Sigmoid colon (tissue), 6 donors: ENCODE measurements at regions not wholly inside any gene's neighbourhood (a gene's known extent, or its start where the extent isn't known, plus 50 kb on each side); places are given as distances from the start of the nearest gene placed in this dataset.
"Not testable (repeated sequence)": the region's sequence is repeated elsewhere in the genome, so short reads cannot be mapped to it uniquely, and the experiment has no call there.

Source experiments
- DNase-seq: peaks from one replicate; pipeline ENCODE4 v3.0.0-alpha.2; 2019
- H3K27ac ChIP-seq, 4 donors: fragments of 200-600 bp; sonication (generic); one replicate each; pipeline ENCODE4 v1.5.1; 2016 to 2019; ENCODE audit warnings: mild to moderate bottlenecking in 1 of 4
- H3K27me3 ChIP-seq, 3 donors: fragments of 200-600 bp; sonication (generic); one replicate each; pipeline ENCODE4 v1.5.1; 2019; ENCODE audit warnings: mild to moderate bottlenecking in 1 of 3
- H3K36me3 ChIP-seq, 4 donors: fragments of 200-600 bp; sonication (generic); one replicate each; pipeline ENCODE4 v1.5.1; 2016 to 2019
- H3K4me1 ChIP-seq, 4 donors: fragments of 200-600 bp; sonication (generic); one replicate each; pipeline ENCODE4 v1.5.1; 2017 to 2019
- H3K4me3 ChIP-seq, 4 donors: fragments of 200-600 bp; sonication (generic); one replicate each; pipeline ENCODE4 v1.5.1; 2017 to 2019; ENCODE audit warnings: mild to moderate bottlenecking in 2 of 4, moderate library complexity in 1 of 4
- H3K9me3 ChIP-seq, 4 donors: fragments of 200-600 bp in 3 of 4; sonication (generic) in 3 of 4; one replicate each; pipeline versions ENCODE4 v1.5.1 to v1.6.1; 2013 to 2019
- EP300 ChIP-seq, 4 donors: sonication (generic); formaldehyde crosslinking; IDR thresholded peaks; one replicate each; pipeline ENCODE4 v1.6.1; 2017; ENCODE audit warnings: antibody characterized with exemption in 4 of 4
- POLR2A ChIP-seq, 2 donors: fragments of 450-650 bp; IDR thresholded peaks; one replicate each; pipeline ENCODE4 v1.6.1; 2016; ENCODE audit warnings: antibody characterized with exemption in 2 of 2, mild to moderate bottlenecking in 2 of 2, moderate library complexity in 2 of 2
- POLR2AphosphoS5 ChIP-seq, 4 donors: sonication (generic); formaldehyde crosslinking; IDR thresholded peaks; one replicate each; pipeline ENCODE4 v1.6.1; 2017; ENCODE audit warnings: antibody characterized with exemption in 4 of 4
- WGBS, 2 donors: extraction: QIAGEN DNeasy Blood & Tissue Kit; methylation state at CpG; one replicate each; pipeline ENCODE4 v1.1.7; 2013; 5-methylcytosine and 5-hydroxymethylcytosine counted together
- intact Hi-C: fragments of 100-400 bp; cut with DNase I; formaldehyde crosslinking; loops from one replicate; pipeline ENCODE4 v1.15.1; 2023
- TF ChIP-seq, protein P1 (sequence below), 4 experiments: fragments of 450-650 bp in 3 of 4; fragments of 200-600 bp in 1 of 4; IDR thresholded peaks; one replicate each; pipeline ENCODE4 v1.5.1; 2016 to 2019; ENCODE audit warnings: antibody characterized with exemption in 4 of 4, mild to moderate bottlenecking in 3 of 4, moderate library complexity in 2 of 4
- donor health status: healthy with polysubstance abuse.
- donor health status: healthy.

DNA sequence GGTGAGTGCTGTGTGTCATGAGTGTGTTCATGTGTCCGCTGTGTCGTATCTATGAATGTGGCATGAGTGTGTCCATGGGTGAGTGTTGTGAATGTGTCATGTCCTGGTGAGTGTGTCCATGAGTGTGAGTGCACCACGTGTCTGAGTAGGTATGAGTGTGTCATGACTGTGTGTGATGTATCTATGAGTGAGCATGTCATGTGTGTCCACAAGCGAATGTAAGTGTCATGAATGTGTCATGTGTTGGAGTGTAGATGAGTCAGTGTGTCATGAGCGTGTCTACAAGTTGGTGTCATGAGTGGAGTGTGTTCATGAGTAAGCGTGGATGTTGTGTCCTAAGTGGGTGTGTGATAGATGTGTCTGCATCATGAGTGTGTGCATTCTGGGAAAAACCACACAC, 129.4 kb downstream of the TUBA3C start:
- no peaks in the 10 kb centered on the region for H3K27me3 ChIP-seq
- TF ChIP-seq POLR2AphosphoS5 (IDR thresholded peaks at IDR 0.05) (no peak), EP300 (IDR thresholded peaks at IDR 0.05) (no peak), POLR2A (IDR thresholded peaks at IDR 0.05) (no peak)
- TF ChIP-seq, protein P1, sequence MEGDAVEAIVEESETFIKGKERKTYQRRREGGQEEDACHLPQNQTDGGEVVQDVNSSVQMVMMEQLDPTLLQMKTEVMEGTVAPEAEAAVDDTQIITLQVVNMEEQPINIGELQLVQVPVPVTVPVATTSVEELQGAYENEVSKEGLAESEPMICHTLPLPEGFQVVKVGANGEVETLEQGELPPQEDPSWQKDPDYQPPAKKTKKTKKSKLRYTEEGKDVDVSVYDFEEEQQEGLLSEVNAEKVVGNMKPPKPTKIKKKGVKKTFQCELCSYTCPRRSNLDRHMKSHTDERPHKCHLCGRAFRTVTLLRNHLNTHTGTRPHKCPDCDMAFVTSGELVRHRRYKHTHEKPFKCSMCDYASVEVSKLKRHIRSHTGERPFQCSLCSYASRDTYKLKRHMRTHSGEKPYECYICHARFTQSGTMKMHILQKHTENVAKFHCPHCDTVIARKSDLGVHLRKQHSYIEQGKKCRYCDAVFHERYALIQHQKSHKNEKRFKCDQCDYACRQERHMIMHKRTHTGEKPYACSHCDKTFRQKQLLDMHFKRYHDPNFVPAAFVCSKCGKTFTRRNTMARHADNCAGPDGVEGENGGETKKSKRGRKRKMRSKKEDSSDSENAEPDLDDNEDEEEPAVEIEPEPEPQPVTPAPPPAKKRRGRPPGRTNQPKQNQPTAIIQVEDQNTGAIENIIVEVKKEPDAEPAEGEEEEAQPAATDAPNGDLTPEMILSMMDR (IDR thresholded peaks at IDR 0.05) = no peak

DNA sequence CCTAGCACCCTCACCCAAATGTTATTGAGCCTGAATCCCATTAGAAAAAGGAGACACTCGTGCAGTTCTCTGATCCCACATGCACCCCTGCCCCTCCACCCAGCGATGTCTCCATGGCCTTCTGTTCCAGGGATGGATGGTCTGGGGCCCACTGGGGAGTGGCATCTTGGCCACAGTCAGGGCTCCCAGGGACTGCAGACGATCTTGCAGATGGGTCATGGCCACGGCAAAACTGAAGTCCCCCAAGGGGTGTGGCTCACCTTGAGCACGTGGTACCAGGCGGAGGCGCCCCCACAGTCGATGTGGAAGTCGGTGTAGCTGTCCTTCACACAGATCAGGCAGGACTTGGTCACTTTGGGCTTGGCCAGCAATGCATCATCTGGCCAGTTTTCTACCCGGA, 130.7 kb downstream of the TUBA3C start:
- Histone ChIP-seq H3K4me1 (no peaks in the 10 kb centered on the region), H3K4me3 (no peak overlapping the region), H3K9me3 (no peaks in the 10 kb centered on the region), H3K36me3 (no peaks in the 10 kb centered on the region), H3K27me3 (no peaks in the 10 kb centered on the region), H3K27ac (no peak overlapping the region)
- intact Hi-C loops = no loop called here
- no peak for DNase-seq
- 82 to 83% methylated on average over 10 of the region's 10 CpGs for WGBS, 2 donors
- TF ChIP-seq EP300 (IDR thresholded peaks at IDR 0.05) (no peak), POLR2A (IDR thresholded peaks at IDR 0.05) (no peak), POLR2AphosphoS5 (IDR thresholded peaks at IDR 0.05) (no peak)
- TF ChIP-seq, protein P1 (IDR thresholded peaks at IDR 0.05) = no peak

More for the DNA sequence above, 129.4 kb downstream of the TUBA3C start:
- Histone ChIP-seq H3K4me1 (no peaks in the 10 kb centered on the region), H3K27ac (no peak overlapping the region), H3K9me3 (no peaks in the 10 kb centered on the region), H3K4me3 (no peak overlapping the region), H3K36me3 (no peaks in the 10 kb centered on the region)
- WGBS, 2 donors = 69 to 72% methylated on average over 6 of the region's 6 CpGs
- intact Hi-C loops = no loop called here
- no peak for DNase-seq

DNA sequence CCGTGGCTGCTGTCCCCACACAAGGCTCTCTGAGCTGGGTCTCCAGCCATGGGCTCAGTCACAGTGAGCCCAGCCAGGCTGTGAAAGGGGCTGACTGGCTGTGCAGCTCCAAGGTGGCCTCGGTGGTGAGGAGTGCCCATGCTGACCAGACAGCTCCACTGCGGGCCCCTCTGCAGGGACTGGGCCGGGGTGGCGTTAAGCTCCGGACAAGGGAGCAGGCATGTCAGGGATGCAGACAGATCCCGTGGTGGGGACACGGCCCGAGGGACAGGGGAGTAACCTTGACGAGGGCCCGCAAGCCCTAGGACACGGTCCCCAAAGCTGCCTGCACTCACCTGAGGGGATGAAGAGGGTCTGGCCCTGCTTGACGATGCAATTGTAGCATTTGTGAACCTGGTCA, 132.0 kb downstream of the TUBA3C start:
- not testable (repeated sequence) for H3K9me3 ChIP-seq, H3K4me1 ChIP-seq
- WGBS, 2 donors = 85 to 87% methylated on average over 13 of the region's 13 CpGs

DNA sequence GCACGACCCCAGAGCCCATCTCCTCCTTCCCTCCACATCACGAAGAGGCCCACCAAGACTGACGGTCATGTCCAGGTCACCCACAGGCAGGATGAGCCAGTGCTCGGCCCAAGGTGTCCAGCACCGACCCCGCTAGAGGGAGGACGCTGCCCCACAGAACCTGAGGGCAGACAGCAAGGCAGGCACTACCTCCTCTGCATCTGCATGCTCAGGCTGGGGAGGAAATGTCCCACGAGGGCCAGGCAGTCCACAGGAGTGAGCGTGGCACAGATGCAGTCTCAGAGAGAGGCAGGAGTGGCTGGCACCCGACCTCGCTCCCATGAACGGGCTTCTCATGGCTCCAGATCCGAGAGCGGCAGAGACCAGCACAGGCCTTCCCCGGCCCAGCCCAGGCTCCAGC, 133.2 kb downstream of the TUBA3C start:
- Histone ChIP-seq H3K27me3 (no peaks in the 10 kb centered on the region), H3K36me3 (no peaks in the 10 kb centered on the region), H3K27ac (no peak overlapping the region), H3K4me3 (no peak overlapping the region), H3K9me3 (no peaks in the 10 kb centered on the region), H3K4me1 (no peaks in the 10 kb centered on the region)
- TF ChIP-seq EP300 (IDR thresholded peaks at IDR 0.05) (no peak), POLR2A (IDR thresholded peaks at IDR 0.05) (no peak), POLR2AphosphoS5 (IDR thresholded peaks at IDR 0.05) (no peak)
- TF ChIP-seq, protein P1 (IDR thresholded peaks at IDR 0.05) = no peak
- 78 to 79% methylated on average over 15 of the region's 15 CpGs for WGBS, 2 donors
- intact Hi-C loops = no loop called here
- DNase-seq = no peak

More for the DNA sequence above, 132.0 kb downstream of the TUBA3C start:
- intact Hi-C loops, H3K4me3 ChIP-seq, H3K27ac ChIP-seq, DNase-seq, H3K27me3 ChIP-seq, H3K36me3 ChIP-seq: not testable (repeated sequence)

DNA sequence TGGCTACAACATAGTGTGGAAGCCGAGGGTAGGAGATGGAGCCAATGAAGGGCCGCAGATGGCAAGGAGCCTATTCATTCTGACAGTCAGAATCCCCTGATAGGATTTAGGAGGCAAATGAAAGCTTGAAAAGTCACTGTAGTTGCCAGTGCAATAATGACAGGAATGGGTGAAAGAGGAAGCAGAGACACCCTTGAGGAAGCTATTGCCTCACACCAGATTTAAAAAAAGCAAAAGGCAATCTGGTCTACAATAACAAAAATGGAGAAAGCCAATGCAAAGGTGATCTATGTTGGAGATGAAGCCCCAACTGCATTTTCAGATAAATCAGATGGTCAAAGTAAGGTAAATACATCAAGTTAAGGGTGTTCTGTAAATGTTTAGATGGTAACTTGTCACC, 158.5 kb downstream of the TUBA3C start:
- intact Hi-C loops = no loop called here

More for the DNA sequence above, 158.5 kb downstream of the TUBA3C start:
- Histone ChIP-seq H3K27me3 (no peaks in the 10 kb centered on the region), H3K36me3 (no peaks in the 10 kb centered on the region), H3K4me1 (no peaks in the 10 kb centered on the region), H3K9me3 (no peaks in the 10 kb centered on the region), H3K27ac (no peak overlapping the region), H3K4me3 (no peak overlapping the region)
- no peak for TF ChIP-seq EP300 (IDR thresholded peaks at IDR 0.05)
- TF ChIP-seq, protein P1 (IDR thresholded peaks at IDR 0.05) = no peak
- TF ChIP-seq POLR2AphosphoS5 (IDR thresholded peaks at IDR 0.05) = no peak
- no peak for TF ChIP-seq POLR2A (IDR thresholded peaks at IDR 0.05)
- DNase-seq = no peak
- 54 to 55% methylated on average over 2 of the region's 2 CpGs for WGBS, 2 donors
